ENCODE measurements at regions not wholly inside any gene's neighbourhood (a gene's known extent, or its start where the extent isn't known, plus 50 kb on each side); places are given as distances from the start of the nearest gene placed in this dataset.

GRCh38 chr5:17167171-17167891 is 50.1 kb upstream of the BASP1 start:
- DNase-seq (ENCODE audit: low read depth, low spot score), result no peak
- Histone ChIP-seq H3K4me3 (no peak overlapping the region), H3K9me3 (ENCODE audit: low read depth, low read length) (no peaks in the 10 kb centered on the region), H3K27ac (peak overlapping the region; percentile 1; the same call in 1 of the 2 replicates), H3K36me3 (ENCODE audit: insufficient read depth, low read length) (no peaks in the 10 kb centered on the region; the same call in 1 of the 2 replicates), H3K9ac (ENCODE audit: insufficient read length) (no peak overlapping the region)
- no peak for TF ChIP-seq POLR2AphosphoS5 (IDR thresholded peaks at IDR 0.05; ENCODE audit: borderline replicate concordance, low read depth, low read length)
- TF ChIP-seq FOXP2 (optimal IDR thresholded peaks at IDR 0.05; ENCODE audit: control extremely low read depth, extremely low read length, insufficient read depth), result no peak
- TF ChIP-seq EZH2 (IDR thresholded peaks at IDR 0.05), result no peak
